IMR-90 (cell line): ENCODE measurements at regions not wholly inside any gene's neighbourhood (a gene's known extent, or its start where the extent isn't known, plus 50 kb on each side); places are given as distances from the start of the nearest gene placed in this dataset.

Experiments
- ATAC-seq: fragments of 200-7000 bp; cut with Tn5 transposase; 2 replicates; pipeline ENCODE4 v1.9.1; 2020; ENCODE audit warnings: low read depth, mild to moderate bottlenecking, moderate library complexity
- BruUV-seq: library from RNA; stranded (reverse); fragments of 400-500 nt; replicated peaks from 2 replicates; lab custom pipeline; 2021; lab: Mats Ljungman, UMichigan
- CTCF ChIA-PET: fragments of 300-600 bp; formaldehyde crosslinking; extraction: SDS; loops from one replicate; lab custom pipeline; 2021; ENCODE audit warnings: antibody characterized with exemption; lab: Yijun Ruan, JAX
- POLR2A ChIA-PET: fragments of 300-600 bp; sonication (Branson Sonifier 250); formaldehyde crosslinking; loops from one replicate; lab custom pipeline; 2022; ENCODE audit warnings: antibody characterized with exemption; ENCODE audit not compliant: unreplicated experiment; lab: Charles Lee
- DNase-seq: peaks from one replicate; pipeline ENCODE4 v3.0.0; 2013
- H2AFZ ChIP-seq: replicated peaks from 2 replicates; pipeline ENCODE3; 2013; ENCODE audit warnings: low read length, mild to moderate bottlenecking; ENCODE audit not compliant: poor library complexity
- H2AK5ac ChIP-seq: 2 replicates; pipeline ENCODE4 v1.6.1; 2013; ENCODE audit warnings: low read depth, low read length, inconsistent platforms
- H2AK9ac ChIP-seq: replicated peaks from 2 replicates; pipeline ENCODE3; 2013; ENCODE audit warnings: mild to moderate bottlenecking, low read depth, low read length, moderate library complexity; ENCODE audit not compliant: poor library complexity
- H2BK120ac ChIP-seq: 2 replicates; pipeline ENCODE4 v1.6.1; 2013; ENCODE audit warnings: low read depth, low read length, inconsistent platforms
- H2BK15ac ChIP-seq: 3 replicates; pipeline ENCODE4 v1.6.1; 2013; ENCODE audit warnings: low read depth, low read length, inconsistent platforms
- H2BK20ac ChIP-seq: 2 replicates; pipeline ENCODE4 v1.6.1; 2013; ENCODE audit warnings: low read depth, mild to moderate bottlenecking, inconsistent platforms, low read length, moderate library complexity
- H2BK5ac ChIP-seq: 2 replicates; pipeline ENCODE4 v1.6.1; 2013; ENCODE audit warnings: mild to moderate bottlenecking, low read depth, low read length, inconsistent platforms; ENCODE audit not compliant: poor library complexity, severe bottlenecking
- H3K14ac ChIP-seq: replicated peaks from 2 replicates; pipeline ENCODE4 v1.6.1; 2013; ENCODE audit warnings: low read depth, low read length, inconsistent platforms
- H3K18ac ChIP-seq: 2 replicates; pipeline ENCODE4 v1.6.1; 2013; ENCODE audit warnings: low read depth, low read length, control low read depth
- H3K23ac ChIP-seq: 2 replicates; pipeline ENCODE4 v1.6.1; 2013; ENCODE audit warnings: low read depth, low read length, inconsistent platforms
- H3K27ac ChIP-seq: 2 replicates; pipeline ENCODE4 v1.5.1; 2013; ENCODE audit warnings: mild to moderate bottlenecking, control low read depth, low read length; ENCODE audit not compliant: insufficient read depth
- H3K27me3 ChIP-seq: 2 replicates; pipeline ENCODE4 v1.6.1; 2013; ENCODE audit warnings: low read length; ENCODE audit not compliant: control insufficient read depth, insufficient read depth
- H3K36me3 ChIP-seq: 2 replicates; pipeline ENCODE4 v1.6.1; 2013; ENCODE audit warnings: low read length, mixed read lengths; ENCODE audit not compliant: control insufficient read depth, insufficient read depth
- H3K4ac ChIP-seq: 2 replicates; pipeline ENCODE4 v1.6.1; 2013; ENCODE audit warnings: low read depth, low read length, inconsistent platforms
- H3K4me1 ChIP-seq: 2 replicates; pipeline ENCODE4 v1.6.1; 2013; ENCODE audit warnings: low read length, mixed read lengths; ENCODE audit not compliant: control insufficient read depth, insufficient read depth
- H3K4me2 ChIP-seq: 2 replicates; pipeline ENCODE4 v1.6.1; 2013; ENCODE audit warnings: low read depth, mild to moderate bottlenecking, control low read depth, low read length, moderate library complexity
- H3K4me3 ChIP-seq: 2 replicates; pipeline ENCODE4 v1.5.1; 2013; ENCODE audit warnings: low read depth, mild to moderate bottlenecking, control low read depth, low read length, moderate library complexity; ENCODE audit not compliant: insufficient read depth
- H3K56ac ChIP-seq: 2 replicates; pipeline ENCODE4 v1.6.1; 2013; ENCODE audit warnings: low read length, inconsistent platforms; ENCODE audit not compliant: insufficient read depth; ENCODE audit errors: extremely low read depth
- H3K79me1 ChIP-seq, 2 experiments: 2 replicates each; pipeline ENCODE4 v1.6.1; 2013; ENCODE audit warnings: low read length in 2 of 2, inconsistent platforms in 1 of 2, low read depth in 1 of 2
- H3K9ac ChIP-seq: 2 replicates; pipeline ENCODE4 v1.6.1; 2013; ENCODE audit warnings: low read depth, low read length, control low read depth
- H3K9me1 ChIP-seq: 2 replicates; pipeline ENCODE4 v1.6.1; 2013; ENCODE audit warnings: low read length, inconsistent platforms; ENCODE audit not compliant: insufficient read depth
- H3K9me3 ChIP-seq: 2 replicates; pipeline ENCODE4 v1.6.1; 2013; ENCODE audit warnings: low read length; ENCODE audit not compliant: control insufficient read depth, insufficient read depth
- H4K20me1 ChIP-seq: 2 replicates; pipeline ENCODE4 v1.6.1; 2013; ENCODE audit warnings: low read length, inconsistent platforms; ENCODE audit not compliant: insufficient read depth
- H4K5ac ChIP-seq: 2 replicates; pipeline ENCODE4 v1.6.1; 2013; ENCODE audit warnings: mild to moderate bottlenecking, low read depth, low read length, control low read depth
- H4K8ac ChIP-seq, 2 experiments: 2 replicates each; pipeline ENCODE4 v1.6.1; 2013; ENCODE audit warnings: low read depth in 2 of 2, low read length in 2 of 2, control low read depth in 1 of 2, inconsistent platforms in 1 of 2
- H4K91ac ChIP-seq: 2 replicates; pipeline ENCODE4 v1.6.1; 2013; ENCODE audit warnings: low read depth, low read length, inconsistent platforms; ENCODE audit not compliant: insufficient read depth
- MXI1 ChIP-seq: IDR thresholded peaks from 2 replicates; pipeline ENCODE4 v1.6.1; 2012; ENCODE audit warnings: low read depth, mild to moderate bottlenecking, low read length, moderate library complexity, borderline replicate concordance
- NFE2L2 ChIP-seq: fragments of 150-350 bp; IDR thresholded peaks from 2 replicates; pipeline ENCODE4 v1.6.1; 2016; ENCODE audit warnings: low read depth, mild to moderate bottlenecking, low read length
- WGBS, 2 experiments: methylation state at CpG; one replicate each; pipeline versions ENCODE4 v1.1.5 to v1.1.7; 2013; ENCODE audit warnings: missing lambda C conversion rate in 2 of 2; ENCODE audit not compliant: insufficient read length in 1 of 2; ENCODE audit errors: extremely low coverage in 2 of 2; 5-methylcytosine and 5-hydroxymethylcytosine counted together
- dilution Hi-C: fragments of 300-500 bp; cut with HindIII; formaldehyde crosslinking; loops from one replicate; pipeline ENCODE4 v1.14.3; 2018; ENCODE audit warnings: low sequenced_read_pairs; ENCODE audit not compliant: unreplicated experiment
- in situ Hi-C: fragments of 300-500 bp; cut with MboI; formaldehyde crosslinking; loops from 3 replicates; pipeline ENCODE4 v1.14.3; 2019; ENCODE audit warnings: low sequenced_read_pairs, inconsistent platforms, mixed read lengths
- intact Hi-C: fragments of 100-400 bp; cut with micrococcal nuclease; formaldehyde crosslinking; loops from 2 replicates; pipeline ENCODE4 v1.10.0; 2022
- TF ChIP-seq, protein P1 (sequence below): conservative IDR thresholded peaks from 2 replicates; pipeline ENCODE4 v1.5.1; 2012; ENCODE audit warnings: mild to moderate bottlenecking, low read depth, low read length, improper control_type of control experiment

GRCh38 chr12:127060933-127061332, 1206.0 kb upstream of the TMEM132C start:
- Histone ChIP-seq H3K4me2 (no peak overlapping the region), H2AK5ac (no peak overlapping the region), H3K4me3 (no peak overlapping the region), H2AK9ac (no peak overlapping the region), H3K27ac (no peak overlapping the region), H3K27me3 (no peaks in the 10 kb centered on the region), H2BK15ac (no peak overlapping the region), H3K14ac (no peak overlapping the region), H2BK5ac (no peak overlapping the region), H2AFZ (no peak overlapping the region), H3K4ac (no peak overlapping the region), H4K91ac (no peak overlapping the region), H4K8ac (no peak overlapping the region), H3K36me3 (no peaks in the 10 kb centered on the region), H3K9ac (no peak overlapping the region), H2BK120ac (no peak overlapping the region), H3K18ac (no peak overlapping the region), H3K4me1 (no peaks in the 10 kb centered on the region), H3K9me1 (no peaks in the 10 kb centered on the region), H3K56ac (no peak overlapping the region), H3K23ac (no peak overlapping the region), H3K79me1 (no peaks in the 10 kb centered on the region), H4K5ac (no peak overlapping the region), H3K9me3 (peaks cover 11% of the 10 kb centered on the region; the same call in 1 of the 2 replicates), H2BK20ac (no peak overlapping the region), H4K20me1 (no peaks in the 10 kb centered on the region)
- WGBS, 2 experiments, result 67% methylated on average over 3 of the region's 14 CpGs; no CpG with 5 or more reads in 1 of the 2 experiments
- dilution Hi-C loops (no loop called here), intact Hi-C loops (no loop called here), in situ Hi-C loops (no loop called here)
- TF ChIP-seq MXI1 (no peak), NFE2L2 (no peak)
- TF ChIP-seq, protein P1, sequence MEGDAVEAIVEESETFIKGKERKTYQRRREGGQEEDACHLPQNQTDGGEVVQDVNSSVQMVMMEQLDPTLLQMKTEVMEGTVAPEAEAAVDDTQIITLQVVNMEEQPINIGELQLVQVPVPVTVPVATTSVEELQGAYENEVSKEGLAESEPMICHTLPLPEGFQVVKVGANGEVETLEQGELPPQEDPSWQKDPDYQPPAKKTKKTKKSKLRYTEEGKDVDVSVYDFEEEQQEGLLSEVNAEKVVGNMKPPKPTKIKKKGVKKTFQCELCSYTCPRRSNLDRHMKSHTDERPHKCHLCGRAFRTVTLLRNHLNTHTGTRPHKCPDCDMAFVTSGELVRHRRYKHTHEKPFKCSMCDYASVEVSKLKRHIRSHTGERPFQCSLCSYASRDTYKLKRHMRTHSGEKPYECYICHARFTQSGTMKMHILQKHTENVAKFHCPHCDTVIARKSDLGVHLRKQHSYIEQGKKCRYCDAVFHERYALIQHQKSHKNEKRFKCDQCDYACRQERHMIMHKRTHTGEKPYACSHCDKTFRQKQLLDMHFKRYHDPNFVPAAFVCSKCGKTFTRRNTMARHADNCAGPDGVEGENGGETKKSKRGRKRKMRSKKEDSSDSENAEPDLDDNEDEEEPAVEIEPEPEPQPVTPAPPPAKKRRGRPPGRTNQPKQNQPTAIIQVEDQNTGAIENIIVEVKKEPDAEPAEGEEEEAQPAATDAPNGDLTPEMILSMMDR, result no peak
- no peak for ATAC-seq
- BruUV-seq, result no TSS peak
- DNase-seq, result no peak
- ChIA-PET POLR2A (no interaction called here), CTCF (no interaction called here)
